Thoracic aorta (tissue), 2 donors: ENCODE measurements at regions not wholly inside any gene's neighbourhood (a gene's known extent, or its start where the extent isn't known, plus 50 kb on each side); places are given as distances from the start of the nearest gene placed in this dataset.

Source experiments
- ATAC-seq: fragments of 150-250 bp; one replicate; pipeline ENCODE4 v1.8.0; 2017; ENCODE audit warnings: low read depth; ENCODE audit not compliant: insufficient number of reproducible peaks, low FRiP score
- DNase-seq: peaks from one replicate; pipeline ENCODE4 v3.0.0-alpha.2; 2020; ENCODE audit warnings: low spot score
- H3K27ac ChIP-seq, 2 donors: fragments of 200-600 bp; sonication (generic); 1 replicate in 1 of 2; 2 replicates in 1 of 2; pipeline ENCODE4 v1.5.1; 2016; ENCODE audit warnings: mild to moderate bottlenecking in 2 of 2, moderate library complexity in 2 of 2
- H3K27me3 ChIP-seq: fragments of 200-600 bp; sonication (generic); replicated peaks from 2 replicates; pipeline ENCODE4 v1.6.0; 2016; ENCODE audit warnings: mild to moderate bottlenecking; ENCODE audit not compliant: insufficient read depth
- H3K36me3 ChIP-seq: fragments of 200-600 bp; sonication (generic); one replicate; pipeline ENCODE4 v1.5.1; 2016
- H3K4me1 ChIP-seq, 2 donors: fragments of 200-600 bp; sonication (generic); 1 replicate in 1 of 2; 2 replicates in 1 of 2; pipeline versions ENCODE4 v1.5.1 to v1.6.0; 2016; ENCODE audit warnings: low read depth in 2 of 2, mild to moderate bottlenecking in 1 of 2; ENCODE audit not compliant: control insufficient read depth in 1 of 2
- H3K4me3 ChIP-seq: fragments of 200-600 bp; sonication (generic); 2 replicates; pipeline ENCODE4 v1.5.1; 2016; ENCODE audit warnings: mild to moderate bottlenecking
- H3K9me3 ChIP-seq: fragments of 200-600 bp; sonication (generic); 2 replicates; pipeline ENCODE4 v1.5.1; 2016
- CTCF ChIP-seq: fragments of 200-600 bp; sonication (generic); IDR thresholded peaks from one replicate; pipeline ENCODE4 v1.5.1; 2019; ENCODE audit warnings: antibody characterized with exemption

GRCh38 chr10:6674291-6674690 is 94.2 kb upstream of the PRKCQ start:
- ATAC-seq (no peak), DNase-seq (no peak)
- no peak for TF ChIP-seq CTCF
- H3K27me3 ChIP-seq: no peaks in the 10 kb centered on the region
- no peak overlapping the region for H3K27ac ChIP-seq
- no peaks in the 10 kb centered on the region for H3K4me1 ChIP-seq
- no peak overlapping the region for H3K4me3 ChIP-seq
- H3K36me3 ChIP-seq: no peaks in the 10 kb centered on the region
- H3K9me3 ChIP-seq: no peaks in the 10 kb centered on the region

GRCh38 chr10:6671976-6672375 is 91.9 kb upstream of the PRKCQ start:
- Histone ChIP-seq H3K4me3 (no peak overlapping the region), H3K36me3 (no peaks in the 10 kb centered on the region), H3K27me3 (no peaks in the 10 kb centered on the region), H3K4me1 (no peaks in the 10 kb centered on the region), H3K9me3 (no peaks in the 10 kb centered on the region), H3K27ac (no peak overlapping the region)
- ATAC-seq: no peak
- TF ChIP-seq CTCF: no peak
- no peak for DNase-seq

- no peak for ATAC-seq
- Histone ChIP-seq H3K27ac (no peak overlapping the region), H3K4me1 (no peaks in the 10 kb centered on the region), H3K27me3 (no peaks in the 10 kb centered on the region), H3K36me3 (no peaks in the 10 kb centered on the region), H3K9me3 (no peaks in the 10 kb centered on the region), H3K4me3 (no peak overlapping the region)
- DNase-seq: no peak
- peak; percentile 17 for TF ChIP-seq CTCF
Observed at GRCh38 chr10:6669269-6669859, 89.3 kb upstream of the PRKCQ start.

- ATAC-seq (no peak), DNase-seq (no peak)
- no peaks in the 10 kb centered on the region for H3K36me3 ChIP-seq
Observed at GRCh38 chr10:6667679-6668270, 87.7 kb upstream of the PRKCQ start.

GRCh38 chr10:6667150-6667549 is 87.1 kb upstream of the PRKCQ start:
- Histone ChIP-seq H3K4me1 (no peaks in the 10 kb centered on the region), H3K9me3 (no peaks in the 10 kb centered on the region), H3K36me3 (no peaks in the 10 kb centered on the region), H3K27ac (no peak overlapping the region), H3K4me3 (no peak overlapping the region), H3K27me3 (no peaks in the 10 kb centered on the region)
- no peak for ATAC-seq
- DNase-seq: no peak
- no peak for TF ChIP-seq CTCF

More at GRCh38 chr10:6667679-6668270, 87.7 kb upstream of the PRKCQ start:
- Histone ChIP-seq H3K4me1 (no peaks in the 10 kb centered on the region), H3K4me3 (no peak overlapping the region), H3K27ac (no peak overlapping the region), H3K27me3 (no peaks in the 10 kb centered on the region), H3K9me3 (no peaks in the 10 kb centered on the region)
- TF ChIP-seq CTCF: no peak
